HUES64 (cell line): ENCODE measurements at regions not wholly inside any gene's neighbourhood (a gene's known extent, or its start where the extent isn't known, plus 50 kb on each side); places are given as distances from the start of the nearest gene placed in this dataset.
"Not testable (repeated sequence)": the region's sequence is repeated elsewhere in the genome, so short reads cannot be mapped to it uniquely, and the experiment has no call there.

Experiments
- H3K27ac ChIP-seq: 2 replicates; pipeline ENCODE4 v1.7.0; 2013; ENCODE audit warnings: low read depth, low read length, inconsistent platforms
- H3K27me3 ChIP-seq: 2 replicates; pipeline ENCODE4 v1.6.1; 2013; ENCODE audit warnings: mild to moderate bottlenecking, low read length; ENCODE audit not compliant: insufficient read depth
- H3K36me3 ChIP-seq: 2 replicates; pipeline ENCODE4 v1.6.1; 2013; ENCODE audit warnings: mild to moderate bottlenecking, low read length; ENCODE audit not compliant: insufficient read depth
- H3K4me1 ChIP-seq: 2 replicates; pipeline ENCODE4 v1.6.1; 2013; ENCODE audit warnings: mild to moderate bottlenecking, low read length, moderate library complexity; ENCODE audit not compliant: insufficient read depth
- H3K4me3 ChIP-seq: 2 replicates; pipeline ENCODE4 v1.5.1; 2013; ENCODE audit warnings: mild to moderate bottlenecking, low read length, moderate library complexity
- H3K9ac ChIP-seq: 2 replicates; pipeline ENCODE4 v1.6.1; 2013; ENCODE audit warnings: mild to moderate bottlenecking, low read depth, low read length
- H3K9me3 ChIP-seq: 2 replicates; pipeline ENCODE4 v1.6.1; 2013; ENCODE audit warnings: low read depth, low read length; ENCODE audit not compliant: insufficient read depth
- WGBS: fragments of 150-250, 120-280 bp; methylation state at CpG from one replicate; pipeline ENCODE4 v1.1.7; 2013; ENCODE audit warnings: missing lambda C conversion rate; 5-methylcytosine and 5-hydroxymethylcytosine counted together

GRCh38 chr1:99361406-99361805 is 97.1 kb downstream of the PLPPR4 start:
- H3K4me1 ChIP-seq, result no peaks in the 10 kb centered on the region
- 89% methylated on average over 2 of the region's 2 CpGs for WGBS
- no peaks in the 10 kb centered on the region for H3K9me3 ChIP-seq
- H3K4me3 ChIP-seq, result no peak overlapping the region
- no peak overlapping the region for H3K27ac ChIP-seq
- H3K36me3 ChIP-seq, result no peaks in the 10 kb centered on the region
- no peak overlapping the region for H3K9ac ChIP-seq
- no peaks in the 10 kb centered on the region for H3K27me3 ChIP-seq

- H3K36me3 ChIP-seq, result no peaks in the 10 kb centered on the region
Observed at GRCh38 chr1:99363531-99363930, 99.2 kb downstream of the PLPPR4 start.

GRCh38 chr1:99365141-99365540 is 100.8 kb downstream of the PLPPR4 start:
- WGBS, result 92% methylated on average over 5 of the region's 6 CpGs
- Histone ChIP-seq H3K9ac (no peak overlapping the region), H3K27ac (no peak overlapping the region), H3K9me3 (no peaks in the 10 kb centered on the region), H3K4me1 (no peaks in the 10 kb centered on the region), H3K36me3 (no peaks in the 10 kb centered on the region), H3K4me3 (no peak overlapping the region), H3K27me3 (no peaks in the 10 kb centered on the region)

More at GRCh38 chr1:99363531-99363930, 99.2 kb downstream of the PLPPR4 start:
- Histone ChIP-seq H3K27ac (no peak overlapping the region), H3K9ac (no peak overlapping the region), H3K4me3 (no peak overlapping the region), H3K27me3 (no peaks in the 10 kb centered on the region), H3K4me1 (no peaks in the 10 kb centered on the region), H3K9me3 (no peaks in the 10 kb centered on the region)
- 92% methylated on average over 2 of the region's 2 CpGs for WGBS

GRCh38 chr1:99365545-99365944 is 101.3 kb downstream of the PLPPR4 start:
- Histone ChIP-seq H3K27me3 (no peaks in the 10 kb centered on the region), H3K4me1 (no peaks in the 10 kb centered on the region), H3K9me3 (no peaks in the 10 kb centered on the region), H3K9ac (no peak overlapping the region), H3K36me3 (no peaks in the 10 kb centered on the region), H3K4me3 (no peak overlapping the region), H3K27ac (no peak overlapping the region)
- WGBS, result 88% methylated on average over 1 of the region's 1 CpG

- WGBS, result 67% methylated on average over 1 of the region's 2 CpGs
- Histone ChIP-seq H3K9me3 (no peaks in the 10 kb centered on the region), H3K9ac (no peak overlapping the region)
Observed at GRCh38 chr1:99369154-99369553, 104.9 kb downstream of the PLPPR4 start.

GRCh38 chr1:99370476-99370875 is 106.2 kb downstream of the PLPPR4 start:
- WGBS, result no CpG with 5 or more reads among the region's 1 CpG
- no peaks in the 10 kb centered on the region for H3K9me3 ChIP-seq
- no peaks in the 10 kb centered on the region for H3K36me3 ChIP-seq

More at GRCh38 chr1:99369154-99369553, 104.9 kb downstream of the PLPPR4 start:
- H3K27me3 ChIP-seq, result no peaks in the 10 kb centered on the region
- H3K36me3 ChIP-seq, result no peaks in the 10 kb centered on the region
- H3K4me1 ChIP-seq, result no peaks in the 10 kb centered on the region
- H3K27ac ChIP-seq, result no peak overlapping the region
- H3K4me3 ChIP-seq, result no peak overlapping the region

GRCh38 chr1:99371413-99371812 is 107.1 kb downstream of the PLPPR4 start:
- Histone ChIP-seq H3K4me1 (no peaks in the 10 kb centered on the region), H3K4me3 (no peak overlapping the region), H3K27me3 (no peaks in the 10 kb centered on the region), H3K36me3 (no peaks in the 10 kb centered on the region), H3K9me3 (no peaks in the 10 kb centered on the region), H3K9ac (no peak overlapping the region), H3K27ac (no peak overlapping the region)
- WGBS, result 94% methylated on average over 1 of the region's 1 CpG

More at GRCh38 chr1:99370476-99370875, 106.2 kb downstream of the PLPPR4 start:
- no peak overlapping the region for H3K27ac ChIP-seq
- no peaks in the 10 kb centered on the region for H3K27me3 ChIP-seq
- H3K4me3 ChIP-seq, result no peak overlapping the region
- H3K4me1 ChIP-seq, result no peaks in the 10 kb centered on the region
- H3K9ac ChIP-seq, result no peak overlapping the region

GRCh38 chr1:99374109-99374508 is 109.8 kb downstream of the PLPPR4 start:
- 93% methylated on average over 9 of the region's 9 CpGs for WGBS
- Histone ChIP-seq H3K4me3 (no peak overlapping the region), H3K4me1 (no peaks in the 10 kb centered on the region), H3K27me3 (no peaks in the 10 kb centered on the region), H3K36me3 (no peaks in the 10 kb centered on the region), H3K27ac (no peak overlapping the region), H3K9me3 (no peaks in the 10 kb centered on the region), H3K9ac (no peak overlapping the region)

- H3K4me1 ChIP-seq, H3K9me3 ChIP-seq, H3K4me3 ChIP-seq, H3K36me3 ChIP-seq, H3K27me3 ChIP-seq, H3K27ac ChIP-seq, H3K9ac ChIP-seq: not testable (repeated sequence)
Observed at GRCh38 chr1:99374693-99375092, 110.4 kb downstream of the PLPPR4 start.

GRCh38 chr1:99384021-99384420 is 119.7 kb downstream of the PLPPR4 start:
- H3K4me1 ChIP-seq, result no peaks in the 10 kb centered on the region
- H3K36me3 ChIP-seq, result no peaks in the 10 kb centered on the region
- no peaks in the 10 kb centered on the region for H3K27me3 ChIP-seq
- H3K27ac ChIP-seq, result no peak overlapping the region
- H3K9ac ChIP-seq, result no peak overlapping the region
- no peaks in the 10 kb centered on the region for H3K9me3 ChIP-seq
- WGBS, result 93% methylated on average over 4 of the region's 4 CpGs
- H3K4me3 ChIP-seq, result no peak overlapping the region

- H3K36me3 ChIP-seq, result no peaks in the 10 kb centered on the region
- H3K4me1 ChIP-seq, result no peaks in the 10 kb centered on the region
- no peak overlapping the region for H3K4me3 ChIP-seq
- no peak overlapping the region for H3K27ac ChIP-seq
- WGBS, result 94% methylated on average over 3 of the region's 4 CpGs
- H3K27me3 ChIP-seq, result no peaks in the 10 kb centered on the region
- H3K9me3 ChIP-seq, result no peaks in the 10 kb centered on the region
- no peak overlapping the region for H3K9ac ChIP-seq
Observed at GRCh38 chr1:99385852-99386251, 121.6 kb downstream of the PLPPR4 start.

GRCh38 chr1:99396389-99396788 is 132.1 kb downstream of the PLPPR4 start:
- Histone ChIP-seq H3K36me3 (no peaks in the 10 kb centered on the region), H3K4me1 (0 out of 2 replicates have a peak, but pooled peaks cover 5% of the 10 kb centered on the region), H3K27me3 (no peaks in the 10 kb centered on the region), H3K9ac (no peak overlapping the region), H3K9me3 (no peaks in the 10 kb centered on the region), H3K27ac (no peak overlapping the region), H3K4me3 (no peak overlapping the region)
- WGBS, result 83% methylated on average over 2 of the region's 2 CpGs
